Tibial nerve (tissue), 4 donors: ENCODE measurements at regions not wholly inside any gene's neighbourhood (a gene's known extent, or its start where the extent isn't known, plus 50 kb on each side); places are given as distances from the start of the nearest gene placed in this dataset.
"Not testable (repeated sequence)": the region's sequence is repeated elsewhere in the genome, so short reads cannot be mapped to it uniquely, and the experiment has no call there.

Experiments used
- DNase-seq, 2 donors: peaks; one replicate each; pipeline ENCODE4 v3.0.0-alpha.2; 2019; ENCODE audit warnings: low spot score in 2 of 2
- H3K27ac ChIP-seq, 4 donors: fragments of 200-600 bp; sonication (generic) in 3 of 4; one replicate each; pipeline ENCODE4 v1.5.1; 2017 to 2019; ENCODE audit warnings: mild to moderate bottlenecking in 1 of 4
- H3K27me3 ChIP-seq, 2 donors: fragments of 200-600 bp; sonication (generic) in 1 of 2; one replicate each; pipeline versions ENCODE4 v1.5.1 to v1.6.0; 2017 to 2019
- H3K36me3 ChIP-seq, 3 donors: fragments of 200-600 bp; sonication (generic); one replicate each; pipeline ENCODE4 v1.5.1; 2018 to 2019
- H3K4me1 ChIP-seq, 4 donors: fragments of 200-600 bp; sonication (generic) in 3 of 4; one replicate each; pipeline ENCODE4 v1.5.1; 2017 to 2019
- H3K4me3 ChIP-seq, 4 donors: fragments of 200-600 bp; sonication (generic) in 3 of 4; one replicate each; pipeline ENCODE4 v1.5.1; 2017 to 2019; ENCODE audit warnings: mild to moderate bottlenecking in 1 of 4, moderate library complexity in 1 of 4
- H3K9me3 ChIP-seq, 4 donors: fragments of 200-600 bp; sonication (generic) in 3 of 4; one replicate each; pipeline ENCODE4 v1.5.1; 2017 to 2019
- CTCF ChIP-seq, 5 experiments: fragments of 200-600 bp in 3 of 5; fragments of 450-650 bp in 2 of 5; sonication (generic) in 3 of 5; IDR thresholded peaks; one replicate each; pipeline ENCODE4 v1.5.1; 2016 to 2019; ENCODE audit warnings: antibody characterized with exemption in 5 of 5, mild to moderate bottlenecking in 3 of 5, moderate library complexity in 2 of 5
- EP300 ChIP-seq, 2 donors: sonication (generic); formaldehyde crosslinking; IDR thresholded peaks; one replicate each; pipeline ENCODE4 v1.6.1; 2017; ENCODE audit warnings: antibody characterized with exemption in 2 of 2, mild to moderate bottlenecking in 1 of 2
- POLR2A ChIP-seq, 2 donors: fragments of 450-650 bp; IDR thresholded peaks; one replicate each; pipeline ENCODE4 v1.6.1; 2017; ENCODE audit warnings: antibody characterized with exemption in 2 of 2, mild to moderate bottlenecking in 2 of 2, moderate library complexity in 2 of 2
- WGBS, 2 donors: methylation state at CpG; one replicate each; pipeline ENCODE4 v1.1.5; 2018; 5-methylcytosine and 5-hydroxymethylcytosine counted together

- Histone ChIP-seq H3K9me3 (no peaks in the 10 kb centered on the region), H3K27ac (no peak overlapping the region), H3K36me3 (no peaks in the 10 kb centered on the region), H3K27me3 (no peaks in the 10 kb centered on the region), H3K4me1 (peaks cover 0 to 6% (median 0%) of the 10 kb centered on the region in 4 donors), H3K4me3 (no peak overlapping the region)
- TF ChIP-seq POLR2A (IDR thresholded peaks at IDR 0.05) (no peak), EP300 (IDR thresholded peaks at IDR 0.05) (no peak), CTCF (IDR thresholded peaks at IDR 0.05) (no peak)
- DNase-seq = no peak
- 80 to 86% methylated on average over 3 of the region's 3 CpGs for WGBS, 2 donors
These were observed 788.7 kb upstream of the GOT2 start for GRCh38 chr16:59522826-59523225.

GRCh38 chr16:59518721-59519120 is 784.6 kb upstream of the GOT2 start:
- peaks cover 0 to 10% (median 0%) of the 10 kb centered on the region in 4 donors for H3K9me3 ChIP-seq
- H3K36me3 ChIP-seq, H3K27me3 ChIP-seq, H3K4me1 ChIP-seq, H3K4me3 ChIP-seq, H3K27ac ChIP-seq, DNase-seq: not testable (repeated sequence)
- WGBS, 2 donors = 87 to 93% methylated on average over 5 of the region's 5 CpGs

GRCh38 chr16:59514651-59515050 is 780.5 kb upstream of the GOT2 start:
- peaks cover 0 to 15% (median 0%) of the 10 kb centered on the region in 4 donors for H3K9me3 ChIP-seq
- peaks cover 0 to 4% (median 0%) of the 10 kb centered on the region in 4 donors for H3K4me1 ChIP-seq
- H3K36me3 ChIP-seq = no peaks in the 10 kb centered on the region
- no peak overlapping the region for H3K27ac ChIP-seq
- WGBS, 2 donors = 61 to 67% methylated on average over 4 of the region's 4 CpGs
- no peak for TF ChIP-seq CTCF (IDR thresholded peaks at IDR 0.05)
- no peak for DNase-seq
- H3K4me3 ChIP-seq = no peak overlapping the region
- H3K27me3 ChIP-seq = no peaks in the 10 kb centered on the region

- Histone ChIP-seq H3K27ac (no peak overlapping the region), H3K4me1 (peaks cover 0 to 4% (median 0%) of the 10 kb centered on the region in 4 donors), H3K4me3 (no peak overlapping the region), H3K9me3 (peaks cover 0 to 15% (median 0%) of the 10 kb centered on the region in 4 donors), H3K36me3 (no peaks in the 10 kb centered on the region), H3K27me3 (no peaks in the 10 kb centered on the region)
- TF ChIP-seq POLR2A (IDR thresholded peaks at IDR 0.05) (no peak), EP300 (IDR thresholded peaks at IDR 0.05) (no peak), CTCF (IDR thresholded peaks at IDR 0.05) (no peak)
- WGBS, 2 donors = 47 to 60% methylated on average over 3 of the region's 3 CpGs
- no peak for DNase-seq
These were observed 775.9 kb upstream of the GOT2 start for GRCh38 chr16:59510008-59510424.

GRCh38 chr16:59500601-59501000 is 766.5 kb upstream of the GOT2 start:
- Histone ChIP-seq H3K27ac (no peak overlapping the region), H3K36me3 (no peaks in the 10 kb centered on the region), H3K4me3 (no peak overlapping the region), H3K9me3 (no peaks in the 10 kb centered on the region), H3K4me1 (no peaks in the 10 kb centered on the region), H3K27me3 (no peaks in the 10 kb centered on the region)
- 37 to 49% methylated on average over 3 of the region's 3 CpGs for WGBS, 2 donors
- no peak for DNase-seq
- no peak for TF ChIP-seq CTCF (IDR thresholded peaks at IDR 0.05)
- TF ChIP-seq EP300 (IDR thresholded peaks at IDR 0.05) = no peak
- TF ChIP-seq POLR2A (IDR thresholded peaks at IDR 0.05) = no peak

GRCh38 chr16:59487067-59487466 is 753.0 kb upstream of the GOT2 start:
- Histone ChIP-seq H3K27ac (no peak overlapping the region), H3K4me3 (no peak overlapping the region), H3K4me1 (no peaks in the 10 kb centered on the region), H3K27me3 (no peaks in the 10 kb centered on the region), H3K36me3 (no peaks in the 10 kb centered on the region), H3K9me3 (peaks cover 0 to 4% (median 1%) of the 10 kb centered on the region in 4 donors)
- no peak for DNase-seq
- WGBS, 2 donors = 91% methylated on average over 2 of the region's 2 CpGs
- TF ChIP-seq EP300 (IDR thresholded peaks at IDR 0.05) = no peak
- no peak for TF ChIP-seq POLR2A (IDR thresholded peaks at IDR 0.05)
- no peak for TF ChIP-seq CTCF (IDR thresholded peaks at IDR 0.05)
